Liver (tissue), 3 donors: ENCODE measurements at regions not wholly inside any gene's neighbourhood (a gene's known extent, or its start where the extent isn't known, plus 50 kb on each side); places are given as distances from the start of the nearest gene placed in this dataset.
"Not testable (repeated sequence)": the region's sequence is repeated elsewhere in the genome, so short reads cannot be mapped to it uniquely, and the experiment has no call there.

ENCODE experiments used
- CTCF ChIP-seq: fragments of 150-350 bp; IDR thresholded peaks from 2 replicates; pipeline ENCODE4 v1.5.1; 2017; ENCODE audit warnings: improper control_type of control experiment, low read depth, low read length; ENCODE audit not compliant: missing input control
- GABPA ChIP-seq, 2 donors: IDR thresholded peaks in 1 of 2; conservative IDR thresholded peaks in 1 of 2; 2 replicates each; pipeline ENCODE4 v1.6.1; 2016; ENCODE audit warnings: antibody characterized with exemption in 2 of 2, mild to moderate bottlenecking in 1 of 2, moderate library complexity in 1 of 2
- HNF4G ChIP-seq: IDR thresholded peaks from 2 replicates; pipeline ENCODE4 v1.6.1; 2016; ENCODE audit warnings: antibody characterized with exemption
- JUND ChIP-seq, 2 donors: IDR thresholded peaks; 2 replicates each; pipeline ENCODE4 v1.6.1; 2016; ENCODE audit warnings: antibody characterized with exemption in 2 of 2
- RAD21 ChIP-seq, 2 donors: IDR thresholded peaks; 2 replicates each; pipeline ENCODE4 v1.6.1; 2016; ENCODE audit warnings: antibody characterized with exemption in 2 of 2, mild to moderate bottlenecking in 2 of 2
- REST ChIP-seq: IDR thresholded peaks from 2 replicates; pipeline ENCODE4 v1.6.1; 2016; ENCODE audit warnings: antibody characterized with exemption, mild to moderate bottlenecking
- RXRA ChIP-seq, 2 donors: IDR thresholded peaks; 2 replicates each; pipeline ENCODE4 v1.6.1; 2017 to 2018; ENCODE audit warnings: antibody characterized with exemption in 2 of 2, mild to moderate bottlenecking in 1 of 2
- SP1 ChIP-seq: IDR thresholded peaks from 2 replicates; pipeline ENCODE4 v1.6.1; 2018; ENCODE audit warnings: antibody characterized with exemption, mild to moderate bottlenecking
- TF ChIP-seq, protein P1 (sequence below): IDR thresholded peaks from 2 replicates; pipeline ENCODE4 v1.6.1; 2016; ENCODE audit warnings: antibody characterized with exemption
- donor health status: healthy.
- donor health status: healthy.

DNA sequence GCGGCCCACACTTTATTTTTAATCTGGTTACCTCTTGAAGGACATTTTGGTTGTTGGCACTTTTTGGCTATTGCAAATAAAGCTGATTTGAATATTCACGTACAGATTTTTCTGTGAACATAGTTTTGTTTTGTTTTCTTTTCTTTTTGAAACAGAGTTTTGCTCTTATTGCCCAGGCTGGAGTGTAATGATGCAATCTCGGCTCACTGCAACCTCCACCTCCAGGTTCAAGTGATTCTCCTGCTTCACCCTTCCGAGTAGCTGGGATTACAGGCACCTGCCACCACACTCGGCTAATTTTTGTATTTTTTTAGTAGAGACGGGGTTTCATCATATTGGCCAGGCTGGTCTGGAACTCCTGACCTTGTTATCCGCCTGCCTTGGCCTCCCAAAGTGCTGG is 99.7 kb downstream of the NDFIP1 start:
- not testable (repeated sequence) for TF ChIP-seq CTCF; REST; JUND (IDR thresholded peaks at IDR 0.05); SP1; RAD21 (IDR thresholded peaks at IDR 0.05); HNF4G; RXRA (IDR thresholded peaks at IDR 0.05); GABPA (IDR thresholded peaks at IDR 0.05 in 1 of 2, conservative IDR thresholded peaks at IDR 0.05 in 1 of 2)
- TF ChIP-seq, protein P1, sequence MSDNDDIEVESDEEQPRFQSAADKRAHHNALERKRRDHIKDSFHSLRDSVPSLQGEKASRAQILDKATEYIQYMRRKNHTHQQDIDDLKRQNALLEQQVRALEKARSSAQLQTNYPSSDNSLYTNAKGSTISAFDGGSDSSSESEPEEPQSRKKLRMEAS, result not testable (repeated sequence)
